Stomach (tissue), 4 donors: ENCODE measurements at regions not wholly inside any gene's neighbourhood (a gene's known extent, or its start where the extent isn't known, plus 50 kb on each side); places are given as distances from the start of the nearest gene placed in this dataset.

ENCODE experiments used
- POLR2A ChIP-seq, 4 donors: fragments of 450-650 bp; IDR thresholded peaks; one replicate each; pipeline ENCODE4 v1.6.1; 2016; ENCODE audit warnings: antibody characterized with exemption in 4 of 4, control low read depth in 2 of 4, mild to moderate bottlenecking in 1 of 4, moderate library complexity in 1 of 4
- TF ChIP-seq, protein P1 (sequence below), 7 experiments: fragments of 450-650 bp in 4 of 7; fragments of 200-600 bp in 3 of 7; sonication (generic) in 3 of 7; IDR thresholded peaks; one replicate each; pipeline ENCODE4 v1.5.1; 2016 to 2019; ENCODE audit warnings: antibody characterized with exemption in 7 of 7, control low read depth in 2 of 7, mild to moderate bottlenecking in 1 of 7

DNA sequence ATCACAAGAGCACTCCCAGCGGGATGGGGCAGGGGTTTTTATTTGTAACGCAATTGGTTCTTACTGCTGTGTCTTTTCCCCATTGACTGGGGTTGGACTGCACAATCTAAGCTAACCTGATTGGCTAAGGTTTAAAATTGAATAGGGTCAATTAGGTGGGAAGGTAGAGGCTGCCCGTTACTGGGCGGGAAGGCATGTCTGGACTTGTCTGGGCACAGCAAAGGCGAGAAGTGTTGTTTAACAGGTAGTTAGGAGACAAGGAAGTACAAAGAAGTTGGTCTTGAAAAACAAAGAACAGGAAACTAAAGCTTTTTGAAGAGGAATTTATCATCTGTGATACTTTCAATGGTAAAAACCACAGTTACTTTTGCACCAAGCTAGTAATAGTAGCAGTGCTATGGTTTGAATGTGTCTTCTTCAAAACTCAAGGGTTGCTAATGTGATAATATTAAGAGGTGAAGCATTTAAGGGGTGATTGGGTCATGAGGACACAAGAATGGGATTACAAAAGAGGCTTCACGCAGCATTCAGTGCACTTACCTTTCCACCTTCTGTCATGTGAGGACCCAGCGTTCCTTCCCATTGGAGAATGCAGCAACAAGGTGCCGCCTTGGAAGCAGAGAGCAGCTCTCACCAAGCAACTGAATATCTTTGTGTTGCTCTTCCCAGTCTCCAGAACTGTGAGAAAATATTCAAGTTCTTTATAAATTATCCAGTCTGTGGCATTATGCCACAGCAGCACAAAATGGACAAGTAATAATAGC is 875.5 kb upstream of the SORCS1 start:
- TF ChIP-seq, protein P1, sequence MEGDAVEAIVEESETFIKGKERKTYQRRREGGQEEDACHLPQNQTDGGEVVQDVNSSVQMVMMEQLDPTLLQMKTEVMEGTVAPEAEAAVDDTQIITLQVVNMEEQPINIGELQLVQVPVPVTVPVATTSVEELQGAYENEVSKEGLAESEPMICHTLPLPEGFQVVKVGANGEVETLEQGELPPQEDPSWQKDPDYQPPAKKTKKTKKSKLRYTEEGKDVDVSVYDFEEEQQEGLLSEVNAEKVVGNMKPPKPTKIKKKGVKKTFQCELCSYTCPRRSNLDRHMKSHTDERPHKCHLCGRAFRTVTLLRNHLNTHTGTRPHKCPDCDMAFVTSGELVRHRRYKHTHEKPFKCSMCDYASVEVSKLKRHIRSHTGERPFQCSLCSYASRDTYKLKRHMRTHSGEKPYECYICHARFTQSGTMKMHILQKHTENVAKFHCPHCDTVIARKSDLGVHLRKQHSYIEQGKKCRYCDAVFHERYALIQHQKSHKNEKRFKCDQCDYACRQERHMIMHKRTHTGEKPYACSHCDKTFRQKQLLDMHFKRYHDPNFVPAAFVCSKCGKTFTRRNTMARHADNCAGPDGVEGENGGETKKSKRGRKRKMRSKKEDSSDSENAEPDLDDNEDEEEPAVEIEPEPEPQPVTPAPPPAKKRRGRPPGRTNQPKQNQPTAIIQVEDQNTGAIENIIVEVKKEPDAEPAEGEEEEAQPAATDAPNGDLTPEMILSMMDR (IDR thresholded peaks at IDR 0.05): no peak
- TF ChIP-seq POLR2A (IDR thresholded peaks at IDR 0.05): no peak
